ENCODE measurements at regions not wholly inside any gene's neighbourhood (a gene's known extent, or its start where the extent isn't known, plus 50 kb on each side); places are given as distances from the start of the nearest gene placed in this dataset.

DNA sequence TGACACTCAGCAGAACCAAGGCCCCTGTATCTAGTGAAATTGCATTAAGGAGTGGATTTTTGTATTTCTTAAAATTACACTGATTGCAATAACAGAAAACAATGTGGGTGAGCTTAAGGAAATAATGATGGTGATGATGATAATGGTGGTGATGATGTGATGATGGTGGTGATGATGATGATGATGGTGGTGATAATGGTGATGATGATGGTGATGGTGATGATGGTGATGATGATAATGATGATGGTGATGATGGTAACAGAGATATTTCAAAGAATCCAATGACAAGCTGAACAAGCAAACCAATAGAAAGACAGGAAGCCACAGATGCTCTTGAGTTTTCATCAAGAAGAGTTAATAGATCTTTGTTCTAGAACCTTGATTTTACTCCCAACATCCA is 630.7 kb upstream of the AUTS2 start:
- H3K79me1 ChIP-seq (ENCODE audit: low read depth, low read length) = no peaks in the 10 kb centered on the region
- POLR2A ChIA-PET (ENCODE audit: partially characterized antibody) = no interaction called here
- no peak overlapping the region for H3K27ac ChIP-seq (ENCODE audit: low read depth, low read length)
- no peak overlapping the region for H3K4me2 ChIP-seq (ENCODE audit: insufficient read depth in 1 of 2, low read depth in 2 of 2, low read length in 2 of 2)
- H3K27me3 ChIP-seq (replicated peaks in 1 of 4; ENCODE audit: control insufficient read depth in 3 of 4, extremely low read depth in 1 of 4, insufficient read depth in 3 of 4, low read length in 3 of 4) = no peaks in the 10 kb centered on the region
- H2BK120ac ChIP-seq (replicated peaks; ENCODE audit: low read depth, low read length) = no peak overlapping the region
- H4K8ac ChIP-seq (ENCODE audit: extremely low read depth, insufficient read depth, low read length) = no peak overlapping the region
- H3K14ac ChIP-seq (ENCODE audit: insufficient read length) = no peak overlapping the region
- no peaks in the 10 kb centered on the region for H3K9me3 ChIP-seq (ENCODE audit: insufficient read depth in 2 of 2, low read depth in 1 of 2, low read length in 1 of 2)
- H3K36me3 ChIP-seq (ENCODE audit: control insufficient read depth in 2 of 4, insufficient read depth in 4 of 4, low read length in 3 of 4) = no peaks in the 10 kb centered on the region
- no peak for FAIRE-seq
- H3K4me1 ChIP-seq (replicated peaks in 1 of 4; ENCODE audit: control insufficient read depth in 3 of 4, insufficient read depth in 4 of 4, low read length in 3 of 4) = peaks cover 2 to 7% (median 6%) of the 10 kb centered on the region in 4 experiments; a peak in 6 of 7 replicates
- H3K4me3 ChIP-seq (ENCODE audit: extremely low read depth in 1 of 4, insufficient read depth in 2 of 4, low read depth in 3 of 4, low read length in 4 of 4) = no peak overlapping the region
- H3K79me2 ChIP-seq (ENCODE audit: control insufficient read depth in 1 of 2, insufficient read depth in 2 of 2, low read length in 2 of 2) = no peaks in the 10 kb centered on the region
- no peak overlapping the region for H2AFZ ChIP-seq (ENCODE audit: low read length)
- no peak overlapping the region for H2BK20ac ChIP-seq (ENCODE audit: low read length)
- no peak overlapping the region for H4K91ac ChIP-seq (replicated peaks; ENCODE audit: insufficient read length, low read length)
- H3K23me2 ChIP-seq (ENCODE audit: low read depth, low read length) = peaks cover 2% of the 10 kb centered on the region; the same call in 1 of the 2 replicates
- no peak overlapping the region for H2AK5ac ChIP-seq (ENCODE audit: low read depth, low read length)
- H3K4ac ChIP-seq (replicated peaks; ENCODE audit: insufficient read length, low read depth, low read length) = no peak overlapping the region
- no peak overlapping the region for H2BK5ac ChIP-seq (ENCODE audit: low read depth, low read length)
- TF ChIP-seq RNF2 (IDR thresholded peaks at IDR 0.05; ENCODE audit: borderline replicate concordance, low read depth, low read length, missing control alignments, poor library complexity, severe bottlenecking) (no peak), CBX5 (IDR thresholded peaks at IDR 0.05; ENCODE audit: low read depth, low read length) (no peak), BCL11A (IDR thresholded peaks at IDR 0.05; ENCODE audit: low read depth in 2 of 2, low read length in 2 of 2) (no peak), CBX8 (IDR thresholded peaks at IDR 0.05; ENCODE audit: borderline replicate concordance, low read depth, low read length) (no peak), TCF12 (IDR thresholded peaks at IDR 0.05; ENCODE audit: low read depth, low read length) (no peak), CHD1 (IDR thresholded peaks at IDR 0.05; ENCODE audit: low read depth, low read length) (no peak), HDAC6 (IDR thresholded peaks at IDR 0.05; ENCODE audit: low read depth, low read length) (no peak), EGR1 (IDR thresholded peaks at IDR 0.05; ENCODE audit: borderline replicate concordance, low read depth, low read length) (no peak), POU5F1 (IDR thresholded peaks at IDR 0.05; ENCODE audit: low read depth, low read length) (no peak), MAFK (IDR thresholded peaks at IDR 0.05; ENCODE audit: low read depth, low read length) (no peak), SIRT6 (IDR thresholded peaks at IDR 0.05; ENCODE audit: low read length) (no peak), KDM4A (IDR thresholded peaks at IDR 0.05; ENCODE audit: low read depth, low read length, severe bottlenecking) (no peak), SIN3A (conservative IDR thresholded peaks at IDR 0.05 in 1 of 2, IDR thresholded peaks at IDR 0.05 in 1 of 2; ENCODE audit: low read depth in 1 of 2, low read length in 2 of 2) (no peak), TAF1 (IDR thresholded peaks at IDR 0.05; ENCODE audit: low read depth, low read length) (no peak)
- TF ChIP-seq, protein P1, sequence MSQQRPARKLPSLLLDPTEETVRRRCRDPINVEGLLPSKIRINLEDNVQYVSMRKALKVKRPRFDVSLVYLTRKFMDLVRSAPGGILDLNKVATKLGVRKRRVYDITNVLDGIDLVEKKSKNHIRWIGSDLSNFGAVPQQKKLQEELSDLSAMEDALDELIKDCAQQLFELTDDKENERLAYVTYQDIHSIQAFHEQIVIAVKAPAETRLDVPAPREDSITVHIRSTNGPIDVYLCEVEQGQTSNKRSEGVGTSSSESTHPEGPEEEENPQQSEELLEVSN (IDR thresholded peaks at IDR 0.05) = no peak
- H3K18ac ChIP-seq (ENCODE audit: extremely low read depth, low read length) = no peak overlapping the region
- H4K20me1 ChIP-seq (replicated peaks in 1 of 2; ENCODE audit: control insufficient read depth in 1 of 2, insufficient read depth in 2 of 2, low read length in 2 of 2) = no peaks in the 10 kb centered on the region
- H3K56ac ChIP-seq (replicated peaks; ENCODE audit: insufficient read length, low read depth, low read length) = peak overlapping the region; percentile 74
- no peak overlapping the region for H4K5ac ChIP-seq (ENCODE audit: insufficient read length, low read depth, low read length)
- DNase-seq (ENCODE audit: low read depth in 1 of 2, low spot score in 2 of 2) = no peak
- CTCF ChIA-PET (ENCODE audit: partially characterized antibody) = no interaction called here
- H2BK12ac ChIP-seq (ENCODE audit: low read depth, low read length) = no peak overlapping the region
- H2BK15ac ChIP-seq (ENCODE audit: low read length) = no peak overlapping the region
- H3K9ac ChIP-seq (replicated peaks in 1 of 4; ENCODE audit: extremely low read depth in 1 of 4, low read depth in 3 of 4, low read length in 3 of 4) = no peak overlapping the region
- H3K23ac ChIP-seq (ENCODE audit: insufficient read length) = no peak overlapping the region

Data from H1 (cell line).